Nephron (organoid): ENCODE measurements at regions not wholly inside any gene's neighbourhood (a gene's known extent, or its start where the extent isn't known, plus 50 kb on each side); places are given as distances from the start of the nearest gene placed in this dataset.

Experiments used
- H3K27ac Mint-ChIP-seq, 3 experiments: 2 replicates each; pipeline ENCODE4 v1.8.0; 2020; ENCODE audit warnings: mixed read lengths in 3 of 3, mild to moderate bottlenecking in 2 of 3, moderate library complexity in 1 of 3
- H3K27me3 Mint-ChIP-seq: 2 replicates; pipeline ENCODE4 v1.8.0; 2021; ENCODE audit warnings: low read depth, mild to moderate bottlenecking, moderate library complexity, mixed read lengths
- H3K36me3 Mint-ChIP-seq: 2 replicates; pipeline ENCODE4 v1.8.0; 2020; ENCODE audit warnings: low read depth, mixed read lengths
- H3K4me1 Mint-ChIP-seq: 2 replicates; pipeline ENCODE4 v1.8.0; 2020; ENCODE audit warnings: mixed read lengths
- H3K4me3 Mint-ChIP-seq, 3 experiments: 2 replicates each; pipeline ENCODE4 v1.8.0; 2020; ENCODE audit warnings: mild to moderate bottlenecking in 3 of 3, mixed read lengths in 3 of 3, moderate library complexity in 2 of 3
- H3K9me3 Mint-ChIP-seq: 2 replicates; pipeline ENCODE4 v1.8.0; 2020; ENCODE audit warnings: mixed read lengths
- CTCF ChIP-seq, 3 experiments: fragments of 200-600 bp; sonication (generic); IDR thresholded peaks; one replicate each; pipeline ENCODE4 v1.5.0; 2021; ENCODE audit warnings: antibody characterized with exemption in 3 of 3; ENCODE audit not compliant: unreplicated experiment in 3 of 3

GRCh38 chr4:54386042-54386669, 157.1 kb downstream of the PDGFRA start:
- H3K4me1 Mint-ChIP-seq: peaks cover 7% of the 10 kb centered on the region
- H3K9me3 Mint-ChIP-seq: peaks cover 11% of the 10 kb centered on the region
- H3K27ac Mint-ChIP-seq: no peak overlapping the region
- H3K36me3 Mint-ChIP-seq: no peaks in the 10 kb centered on the region
- H3K27me3 Mint-ChIP-seq: peaks cover 3% of the 10 kb centered on the region
- no peak for TF ChIP-seq CTCF (IDR thresholded peaks at IDR 0.05; ENCODE audit: unreplicated experiment in 3 of 3)
- H3K4me3 Mint-ChIP-seq: no peak overlapping the region

GRCh38 chr4:54386693-54387092, 157.6 kb downstream of the PDGFRA start:
- Mint-ChIP-seq H3K27me3 (peaks cover 3% of the 10 kb centered on the region), H3K9me3 (peaks cover 13% of the 10 kb centered on the region)

GRCh38 chr4:54390670-54391069, 161.6 kb downstream of the PDGFRA start:
- Mint-ChIP-seq H3K4me3 (no peak overlapping the region), H3K27me3 (no peaks in the 10 kb centered on the region), H3K4me1 (no peaks in the 10 kb centered on the region), H3K9me3 (peaks cover 13% of the 10 kb centered on the region), H3K27ac (no peak overlapping the region), H3K36me3 (no peaks in the 10 kb centered on the region)
- no peak for TF ChIP-seq CTCF (IDR thresholded peaks at IDR 0.05; ENCODE audit: unreplicated experiment in 3 of 3)

More at GRCh38 chr4:54386693-54387092, 157.6 kb downstream of the PDGFRA start:
- no peak overlapping the region for H3K27ac Mint-ChIP-seq
- TF ChIP-seq CTCF (IDR thresholded peaks at IDR 0.05; ENCODE audit: unreplicated experiment in 3 of 3): no peak
- no peak overlapping the region for H3K4me3 Mint-ChIP-seq
- H3K36me3 Mint-ChIP-seq: no peaks in the 10 kb centered on the region
- peaks cover 7% of the 10 kb centered on the region for H3K4me1 Mint-ChIP-seq

- H3K27me3 Mint-ChIP-seq: no peaks in the 10 kb centered on the region
- no peak for TF ChIP-seq CTCF (IDR thresholded peaks at IDR 0.05; ENCODE audit: unreplicated experiment in 3 of 3)
- H3K27ac Mint-ChIP-seq: no peak overlapping the region
- H3K4me3 Mint-ChIP-seq: no peak overlapping the region
- peaks cover 13% of the 10 kb centered on the region for H3K9me3 Mint-ChIP-seq
- no peaks in the 10 kb centered on the region for H3K4me1 Mint-ChIP-seq
- H3K36me3 Mint-ChIP-seq: no peaks in the 10 kb centered on the region
Measured at GRCh38 chr4:54391104-54391503, 162.0 kb downstream of the PDGFRA start.

- TF ChIP-seq CTCF (IDR thresholded peaks at IDR 0.05; ENCODE audit: unreplicated experiment in 3 of 3): no peak
- no peak overlapping the region for H3K4me3 Mint-ChIP-seq
- no peak overlapping the region for H3K27ac Mint-ChIP-seq
- H3K27me3 Mint-ChIP-seq: no peaks in the 10 kb centered on the region
- H3K4me1 Mint-ChIP-seq: no peaks in the 10 kb centered on the region
- H3K36me3 Mint-ChIP-seq: no peaks in the 10 kb centered on the region
- peaks cover 13% of the 10 kb centered on the region for H3K9me3 Mint-ChIP-seq
Measured at GRCh38 chr4:54392479-54392878, 163.4 kb downstream of the PDGFRA start.

- Mint-ChIP-seq H3K36me3 (no peaks in the 10 kb centered on the region), H3K4me1 (no peaks in the 10 kb centered on the region), H3K4me3 (no peak overlapping the region), H3K27me3 (no peaks in the 10 kb centered on the region), H3K9me3 (peaks cover 8% of the 10 kb centered on the region), H3K27ac (no peak overlapping the region)
- TF ChIP-seq CTCF (IDR thresholded peaks at IDR 0.05; ENCODE audit: unreplicated experiment in 3 of 3): no peak
Measured at GRCh38 chr4:54393243-54393642, 164.2 kb downstream of the PDGFRA start.
